ENCODE measurements at regions not wholly inside any gene's neighbourhood (a gene's known extent, or its start where the extent isn't known, plus 50 kb on each side); places are given as distances from the start of the nearest gene placed in this dataset.
"Not testable (repeated sequence)": the region's sequence is repeated elsewhere in the genome, so short reads cannot be mapped to it uniquely, and the experiment has no call there.

DNA sequence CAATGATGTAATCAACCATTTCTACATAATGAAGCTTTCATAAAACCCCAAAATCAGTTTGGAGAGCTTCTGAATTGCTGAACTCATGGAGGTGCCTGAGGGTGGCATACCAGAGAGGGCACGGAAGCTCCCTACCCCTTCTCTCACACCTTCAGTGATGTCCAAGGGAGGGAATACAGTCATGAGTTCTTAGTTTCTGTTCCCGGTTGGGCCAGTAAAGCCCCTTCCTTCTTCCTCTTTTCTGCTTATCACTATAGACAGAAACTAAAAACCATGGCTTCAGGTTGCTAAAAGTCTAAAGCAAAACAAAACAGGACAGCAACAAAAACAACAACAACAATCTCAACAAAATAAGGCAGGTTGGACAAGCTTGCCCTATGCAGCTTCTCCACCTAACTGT lies 260.0 kb downstream of the SPATA31A6 start:
- not testable (repeated sequence) for DNase-seq (ENCODE audit: low spot score); H3K4me1 ChIP-seq (ENCODE audit: control insufficient read depth in 1 of 2, low read depth in 2 of 2); H3K4me3 ChIP-seq; H3K27ac ChIP-seq; H3K36me3 ChIP-seq; ATAC-seq (ENCODE audit: insufficient number of reproducible peaks, low FRiP score, low read depth); H3K9me3 ChIP-seq; H3K27me3 ChIP-seq (replicated peaks; ENCODE audit: insufficient read depth)

DNA sequence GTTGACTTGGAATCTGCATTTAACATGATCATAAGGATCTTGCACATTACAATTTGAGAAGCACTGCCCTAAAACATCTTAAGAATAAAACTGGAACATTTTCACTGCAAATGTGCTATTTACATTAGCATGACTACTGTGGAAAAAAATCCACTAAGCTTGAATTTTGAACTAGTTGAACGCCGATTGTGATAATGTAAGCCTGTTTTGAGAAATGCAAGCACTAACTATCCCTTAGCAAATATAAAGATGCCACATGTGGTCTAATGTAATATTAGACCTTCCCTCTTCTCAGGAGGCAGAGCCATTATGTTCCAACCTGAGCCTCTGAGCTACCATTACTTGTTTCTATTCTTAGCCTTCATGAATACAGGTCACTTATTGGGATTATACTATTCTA lies 278.0 kb downstream of the SPATA31A6 start:
- H3K9me3 ChIP-seq; DNase-seq (ENCODE audit: low spot score); ATAC-seq (ENCODE audit: insufficient number of reproducible peaks, low FRiP score, low read depth); H3K36me3 ChIP-seq; H3K27me3 ChIP-seq (replicated peaks; ENCODE audit: insufficient read depth); H3K4me1 ChIP-seq (ENCODE audit: control insufficient read depth in 1 of 2, low read depth in 2 of 2); H3K27ac ChIP-seq; H3K4me3 ChIP-seq: not testable (repeated sequence)

DNA sequence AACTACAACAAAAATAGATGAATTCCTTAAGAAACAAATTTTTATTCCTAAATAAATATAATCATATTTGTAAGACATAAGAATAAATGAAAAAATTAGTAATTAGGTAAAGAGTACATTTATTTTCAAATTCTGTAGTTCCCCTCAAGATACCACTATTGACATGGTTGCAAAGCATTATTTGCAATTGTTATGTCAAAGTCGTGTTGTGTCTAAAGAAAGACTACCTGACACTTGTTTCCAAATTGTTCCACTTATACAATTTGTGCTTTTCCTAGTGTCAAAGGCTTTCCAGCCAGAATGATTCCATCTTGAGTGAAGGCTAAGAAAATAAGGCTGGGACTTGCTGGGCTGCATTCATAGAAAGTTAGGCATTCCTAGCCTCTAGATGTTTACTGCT lies 278.4 kb downstream of the SPATA31A6 start:
- not testable (repeated sequence) for H3K36me3 ChIP-seq; H3K27ac ChIP-seq; H3K27me3 ChIP-seq (replicated peaks; ENCODE audit: insufficient read depth); H3K4me1 ChIP-seq (ENCODE audit: control insufficient read depth in 1 of 2, low read depth in 2 of 2); DNase-seq (ENCODE audit: low spot score); H3K9me3 ChIP-seq; ATAC-seq (ENCODE audit: insufficient number of reproducible peaks, low FRiP score, low read depth); H3K4me3 ChIP-seq

- H3K36me3 ChIP-seq; ATAC-seq (ENCODE audit: insufficient number of reproducible peaks, low FRiP score, low read depth); H3K4me1 ChIP-seq (ENCODE audit: control insufficient read depth in 1 of 2, low read depth in 2 of 2); DNase-seq (ENCODE audit: low spot score); H3K9me3 ChIP-seq; H3K4me3 ChIP-seq; H3K27ac ChIP-seq; H3K27me3 ChIP-seq (replicated peaks; ENCODE audit: insufficient read depth): not testable (repeated sequence)
These were observed 280.5 kb downstream of the SPATA31A6 start for GRCh38 chr9:42463981-42464380.

DNA sequence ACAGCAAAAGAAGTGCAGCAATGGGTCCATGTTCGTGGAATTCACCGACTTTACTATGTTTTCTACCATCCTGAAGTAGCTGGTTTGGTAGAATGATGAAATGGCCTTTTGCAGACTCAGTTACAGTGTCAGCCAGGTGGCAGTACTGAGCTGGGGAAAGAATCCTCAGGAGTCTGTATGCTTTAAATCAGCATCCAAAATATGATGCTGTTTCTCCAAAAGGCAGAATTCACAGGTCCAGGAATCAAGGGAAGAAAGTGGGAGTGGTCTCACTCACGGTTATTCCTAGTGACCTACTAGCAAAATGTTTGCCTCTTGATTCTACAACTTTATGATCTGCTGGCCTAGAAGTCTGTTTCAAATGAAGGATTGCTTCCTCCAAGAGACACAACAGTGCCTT lies 287.1 kb downstream of the SPATA31A6 start:
- not testable (repeated sequence) for H3K36me3 ChIP-seq; H3K4me1 ChIP-seq (ENCODE audit: control insufficient read depth in 1 of 2, low read depth in 2 of 2); H3K9me3 ChIP-seq; H3K27me3 ChIP-seq (replicated peaks; ENCODE audit: insufficient read depth); DNase-seq (ENCODE audit: low spot score); H3K4me3 ChIP-seq; H3K27ac ChIP-seq; ATAC-seq (ENCODE audit: insufficient number of reproducible peaks, low FRiP score, low read depth)

DNA sequence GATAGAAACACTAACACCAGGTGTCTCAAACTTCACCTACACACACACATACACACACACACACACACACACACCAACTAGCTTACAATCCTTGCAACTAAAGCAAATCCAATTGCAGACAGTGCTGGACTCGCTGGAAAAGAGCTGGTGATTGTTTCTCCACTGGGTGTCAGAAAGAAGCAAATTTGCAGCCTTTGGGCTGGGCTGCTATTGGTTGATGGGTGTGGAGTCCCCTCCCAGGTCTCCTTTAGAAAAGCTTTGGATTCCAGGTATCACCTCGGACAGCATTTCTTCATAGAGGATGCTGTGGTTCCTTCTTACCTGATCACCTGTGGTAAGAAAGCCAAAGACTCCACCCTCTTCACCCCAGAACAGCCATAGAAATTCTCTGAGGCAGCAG lies 307.5 kb downstream of the SPATA31A6 start:
- not testable (repeated sequence) for ATAC-seq (ENCODE audit: insufficient number of reproducible peaks, low FRiP score, low read depth); H3K27ac ChIP-seq; H3K27me3 ChIP-seq (replicated peaks; ENCODE audit: insufficient read depth)

DNA sequence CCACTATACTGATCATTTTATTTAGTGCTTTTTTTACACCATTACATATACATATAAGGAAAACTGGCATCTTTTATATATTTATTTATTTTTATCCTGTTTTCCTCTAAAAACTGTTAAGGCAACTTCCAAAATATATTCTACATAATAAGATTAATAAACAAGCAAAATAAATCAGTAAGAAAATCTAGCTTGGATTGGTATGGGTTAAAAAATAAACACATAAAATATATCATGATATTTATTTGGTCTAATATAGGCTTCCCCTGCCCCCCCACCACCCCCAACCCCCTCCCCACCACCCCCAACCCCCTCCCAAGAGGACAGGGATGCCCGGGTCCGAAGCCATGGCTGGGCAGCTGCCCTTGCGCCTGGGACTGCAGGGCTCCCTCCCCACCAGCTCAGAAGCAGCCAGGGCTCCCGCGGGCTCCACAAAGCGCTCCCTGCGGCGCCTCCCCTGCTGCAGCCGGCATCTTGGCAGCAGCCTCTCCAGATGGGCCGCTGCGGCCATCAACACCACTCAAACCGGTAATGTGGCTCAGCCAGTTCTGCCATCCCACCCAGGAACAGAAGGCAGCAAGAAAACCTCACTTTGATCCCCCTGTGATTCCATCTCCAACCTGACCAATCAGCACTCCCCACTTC lies 319.3 kb downstream of the SPATA31A6 start:
- ATAC-seq (ENCODE audit: insufficient number of reproducible peaks, low FRiP score, low read depth): not testable (repeated sequence)

More for the DNA sequence above, 307.5 kb downstream of the SPATA31A6 start:
- H3K9me3 ChIP-seq; DNase-seq (ENCODE audit: low spot score); H3K36me3 ChIP-seq; H3K4me1 ChIP-seq (ENCODE audit: control insufficient read depth in 1 of 2, low read depth in 2 of 2); H3K4me3 ChIP-seq: not testable (repeated sequence)

DNA sequence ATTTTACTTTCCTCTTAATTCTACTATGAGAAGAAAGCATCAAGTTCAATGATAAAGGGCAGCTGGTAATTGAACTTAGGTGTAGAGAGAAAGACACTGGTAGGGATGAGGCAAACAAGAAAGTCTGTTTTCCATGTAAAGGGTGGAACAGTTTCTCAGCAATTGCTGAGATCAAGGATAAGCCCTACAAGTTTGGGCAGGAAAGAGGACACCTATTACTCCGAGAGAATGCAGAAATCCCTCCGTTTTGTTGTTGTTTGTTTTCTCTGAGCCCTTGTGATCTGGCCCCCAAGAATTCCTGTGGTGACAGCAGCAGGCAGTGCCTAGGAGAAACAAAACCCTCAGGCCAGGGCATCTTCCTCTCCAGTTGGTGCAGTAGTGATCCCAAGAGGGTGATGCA lies 324.7 kb downstream of the SPATA31A6 start:
- not testable (repeated sequence) for H3K4me1 ChIP-seq (ENCODE audit: control insufficient read depth in 1 of 2, low read depth in 2 of 2); H3K4me3 ChIP-seq; H3K27ac ChIP-seq; DNase-seq (ENCODE audit: low spot score); H3K27me3 ChIP-seq (replicated peaks; ENCODE audit: insufficient read depth); H3K9me3 ChIP-seq; ATAC-seq (ENCODE audit: insufficient number of reproducible peaks, low FRiP score, low read depth); H3K36me3 ChIP-seq

More for the DNA sequence above, 319.3 kb downstream of the SPATA31A6 start:
- H3K27ac ChIP-seq; DNase-seq (ENCODE audit: low spot score); H3K4me3 ChIP-seq; H3K4me1 ChIP-seq (ENCODE audit: control insufficient read depth in 1 of 2, low read depth in 2 of 2); H3K36me3 ChIP-seq; H3K27me3 ChIP-seq (replicated peaks; ENCODE audit: insufficient read depth); H3K9me3 ChIP-seq: not testable (repeated sequence)

GRCh38 chr9:42513535-42513934 lies 330.1 kb downstream of the SPATA31A6 start:
- not testable (repeated sequence) for ATAC-seq (ENCODE audit: insufficient number of reproducible peaks, low FRiP score, low read depth); H3K4me3 ChIP-seq; H3K9me3 ChIP-seq; H3K27me3 ChIP-seq (replicated peaks; ENCODE audit: insufficient read depth); DNase-seq (ENCODE audit: low spot score); H3K36me3 ChIP-seq; H3K4me1 ChIP-seq (ENCODE audit: control insufficient read depth in 1 of 2, low read depth in 2 of 2); H3K27ac ChIP-seq

DNA sequence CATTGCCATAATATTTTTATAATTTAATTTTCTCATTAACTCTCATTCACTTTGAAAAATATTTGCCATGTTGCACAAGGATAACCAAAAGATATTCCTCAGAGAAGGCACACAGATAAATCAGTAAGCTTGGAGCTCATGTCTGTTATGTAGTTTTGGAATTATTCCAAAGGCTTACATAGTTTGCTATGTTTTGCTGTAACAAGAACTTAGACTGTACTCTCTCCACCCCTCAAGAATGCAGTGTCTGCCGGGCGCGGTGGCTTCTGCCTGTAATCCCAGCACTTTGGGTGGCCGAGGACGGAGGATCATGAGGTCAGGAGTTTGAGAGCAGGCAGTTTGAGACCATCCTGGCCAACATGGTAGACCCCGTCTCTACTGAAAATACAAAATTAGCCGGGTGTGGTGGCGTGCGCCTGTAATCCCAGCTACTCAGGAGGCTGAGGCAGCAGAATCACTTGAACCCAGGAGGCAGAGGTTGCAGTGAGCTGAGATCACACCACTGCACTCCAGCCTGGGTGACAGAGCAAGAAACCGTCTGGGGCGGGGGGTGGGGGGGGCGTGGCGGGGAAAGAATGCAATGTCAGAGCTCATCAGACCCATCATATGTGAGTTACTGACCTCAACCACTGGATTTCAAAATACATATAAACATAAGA lies 351.0 kb downstream of the SPATA31A6 start:
- not testable (repeated sequence) for DNase-seq (ENCODE audit: low spot score); H3K9me3 ChIP-seq; H3K4me3 ChIP-seq; H3K4me1 ChIP-seq (ENCODE audit: control insufficient read depth in 1 of 2, low read depth in 2 of 2); H3K27me3 ChIP-seq (replicated peaks; ENCODE audit: insufficient read depth); H3K27ac ChIP-seq; ATAC-seq (ENCODE audit: insufficient number of reproducible peaks, low FRiP score, low read depth); H3K36me3 ChIP-seq

- H3K36me3 ChIP-seq; ATAC-seq (ENCODE audit: insufficient number of reproducible peaks, low FRiP score, low read depth); H3K4me3 ChIP-seq; H3K27me3 ChIP-seq (replicated peaks; ENCODE audit: insufficient read depth); H3K27ac ChIP-seq; H3K4me1 ChIP-seq (ENCODE audit: control insufficient read depth in 1 of 2, low read depth in 2 of 2); DNase-seq (ENCODE audit: low spot score); H3K9me3 ChIP-seq: not testable (repeated sequence)
These were observed 351.5 kb downstream of the SPATA31A6 start for GRCh38 chr9:42534984-42535325.
